NCI-H1417 (cell line): ENCODE measurements at regions not wholly inside any gene's neighbourhood (a gene's known extent, or its start where the extent isn't known, plus 50 kb on each side); places are given as distances from the start of the nearest gene placed in this dataset.
A peak's percentile ranks its signal among the peaks of the same experiment; 100 is the strongest.

ENCODE experiments used
- DNase-seq, 3 experiments: peaks; one replicate each; lab custom pipeline; 2025; lab: John Stamatoyannopoulos, UW

GRCh38 chr12:118751355-118751754 lies 230.0 kb upstream of the SRRM4 start:
- DNase-seq = no peak

DNA sequence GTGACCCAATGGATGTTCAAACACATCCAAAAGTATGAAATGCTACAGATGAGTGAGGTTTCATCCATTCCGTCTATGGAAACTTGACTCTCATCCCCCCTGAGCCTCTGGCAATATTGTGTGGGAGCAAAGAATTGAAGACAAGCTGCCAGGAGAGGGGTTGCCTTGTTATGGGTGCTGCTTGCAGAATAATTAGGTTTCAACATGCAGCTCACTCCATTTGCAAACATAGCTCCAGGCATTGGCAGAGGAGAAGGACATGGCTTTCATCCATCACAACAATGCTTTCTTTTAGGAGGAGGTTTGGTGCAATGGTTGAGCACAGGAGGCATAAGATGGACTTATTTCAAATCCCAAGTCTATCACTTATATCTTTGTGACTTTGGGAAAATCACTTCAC lies 220.7 kb upstream of the SRRM4 start:
- DNase-seq = no peak

DNA sequence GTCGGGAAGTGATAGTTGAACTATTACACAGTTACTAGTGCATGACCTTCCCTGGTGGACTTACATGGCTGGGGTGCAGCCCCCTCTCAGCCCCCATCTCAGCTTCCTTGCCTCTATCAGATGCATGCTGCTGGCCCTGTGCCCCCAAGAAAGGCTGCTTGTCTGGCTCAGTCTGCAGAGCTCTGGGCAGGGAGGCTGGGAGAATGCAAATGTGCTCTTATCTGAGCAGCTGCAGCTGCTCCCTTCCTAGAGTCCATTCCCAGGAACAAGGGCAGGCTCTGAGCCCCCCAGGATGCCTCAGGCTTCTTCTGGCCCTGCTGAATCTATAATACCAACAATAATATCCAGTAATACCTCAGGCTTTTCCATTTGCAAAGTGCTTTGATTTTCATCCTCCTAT lies 218.1 kb upstream of the SRRM4 start:
- no peak for DNase-seq

- peak; percentile 79 to 98 (median 95) for DNase-seq
These were observed 207.2 kb upstream of the SRRM4 start for GRCh38 chr12:118773956-118774723.

GRCh38 chr12:118777504-118777903 lies 203.8 kb upstream of the SRRM4 start:
- no peak for DNase-seq

DNA sequence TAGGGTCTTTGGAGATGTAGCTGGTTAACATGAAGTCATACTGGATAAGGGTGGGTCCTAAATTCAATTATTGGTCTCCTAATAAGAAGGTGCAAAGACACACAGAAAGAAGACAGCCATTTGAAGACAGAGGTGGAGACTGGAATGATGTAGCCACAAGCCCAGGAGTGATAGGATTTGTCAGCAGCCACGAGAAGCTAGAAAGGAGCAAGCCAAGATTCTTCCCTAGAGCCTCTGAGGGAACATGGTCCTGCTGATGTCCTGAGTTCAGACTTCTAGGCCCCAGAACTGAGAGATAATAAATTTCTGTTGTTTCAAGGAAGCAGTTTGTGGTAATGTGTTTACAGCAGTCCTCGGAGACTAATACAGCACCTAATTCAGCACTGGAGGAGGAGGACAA lies 203.3 kb upstream of the SRRM4 start:
- no peak for DNase-seq

DNA sequence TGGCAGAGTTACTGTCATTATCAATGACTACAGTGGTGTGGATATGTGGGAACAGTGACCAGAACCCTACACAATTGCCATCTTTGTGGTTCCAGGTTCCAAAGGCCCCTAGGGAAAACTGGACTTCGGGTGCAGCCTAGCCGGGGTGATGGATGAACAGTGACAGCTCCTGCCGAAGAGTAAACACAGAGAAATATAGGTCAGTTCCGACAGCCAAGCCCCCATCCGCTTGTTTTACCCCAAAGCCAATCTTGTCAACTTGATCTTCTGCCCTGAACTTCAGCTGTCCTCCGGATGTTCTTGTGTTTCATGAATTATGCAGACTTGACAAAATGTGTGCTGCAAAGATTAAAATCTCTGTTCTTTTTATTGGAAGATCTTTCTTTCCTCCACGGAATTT lies 200.4 kb upstream of the SRRM4 start:
- DNase-seq = no peak

GRCh38 chr12:118781692-118782091 lies 199.6 kb upstream of the SRRM4 start:
- DNase-seq = no peak

DNA sequence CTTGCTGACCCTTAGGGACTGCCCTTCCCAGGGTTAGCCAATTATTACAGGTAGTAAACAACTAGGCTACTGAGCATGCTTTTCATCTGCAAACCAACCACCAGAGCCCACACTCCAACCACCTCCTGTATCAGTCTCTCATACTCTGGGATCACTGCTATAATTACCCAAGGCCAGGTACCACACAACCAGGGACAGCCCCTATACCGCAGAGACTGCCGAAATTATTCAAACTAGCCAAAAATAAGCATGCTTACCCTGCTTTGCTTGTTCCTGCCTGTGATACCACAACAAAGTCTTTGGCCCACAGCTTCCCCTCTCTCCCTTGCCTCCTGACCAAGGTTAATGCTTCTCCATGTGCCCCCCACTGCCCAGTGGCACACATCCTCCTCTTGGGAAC lies 197.6 kb upstream of the SRRM4 start:
- no peak for DNase-seq

DNA sequence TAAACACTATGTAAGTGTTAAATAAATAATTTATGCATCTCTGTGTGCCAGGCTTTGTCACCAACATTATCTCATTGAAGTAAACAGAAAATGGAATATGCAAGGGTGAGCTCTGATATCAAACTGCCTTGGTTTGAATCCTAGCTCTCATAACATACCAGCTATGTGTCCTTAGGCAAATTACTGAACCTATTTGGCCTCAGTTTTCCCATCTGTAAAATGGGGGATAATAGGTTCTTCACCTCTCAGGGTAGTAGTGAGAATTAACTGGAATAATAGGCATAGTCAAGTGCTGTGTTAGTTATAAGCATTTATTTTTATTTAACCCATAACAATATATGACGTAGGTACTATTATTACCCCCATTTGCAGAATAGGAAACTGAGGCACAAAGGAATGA lies 190.8 kb upstream of the SRRM4 start:
- DNase-seq = no peak

DNA sequence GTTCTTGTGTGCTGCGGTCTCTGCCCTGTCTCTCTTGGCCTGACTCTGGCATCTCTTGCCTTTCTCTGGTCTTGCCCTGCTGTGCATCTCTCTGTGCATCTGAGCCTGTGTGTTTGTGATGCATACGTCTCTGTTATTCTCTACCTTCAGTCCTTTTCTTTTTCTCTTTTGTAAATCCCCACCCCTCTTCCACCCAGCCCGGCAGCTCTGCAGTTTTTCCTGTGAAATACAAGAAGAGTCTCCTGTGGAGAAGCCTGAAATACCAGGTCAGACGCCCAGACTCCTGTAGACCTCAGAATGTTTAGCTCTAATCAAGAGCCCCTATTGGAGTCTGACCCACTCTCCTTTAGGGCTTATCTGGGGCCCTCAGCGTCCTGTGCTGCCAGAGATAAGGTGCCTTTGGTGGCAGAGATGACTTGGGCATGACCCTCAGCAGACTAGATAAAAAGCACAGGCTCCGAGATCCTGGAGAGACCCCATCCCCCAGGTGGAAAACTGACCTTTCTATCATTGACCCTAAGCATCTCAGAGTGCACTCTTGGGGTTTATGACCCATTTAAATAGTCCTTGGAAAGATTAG lies 167.5 kb upstream of the SRRM4 start:
- no peak for DNase-seq

- DNase-seq = no peak
These were observed 165.0 kb upstream of the SRRM4 start for GRCh38 chr12:118816296-118816695.

- no peak for DNase-seq
These were observed 159.9 kb upstream of the SRRM4 start for GRCh38 chr12:118821386-118821925.

DNA sequence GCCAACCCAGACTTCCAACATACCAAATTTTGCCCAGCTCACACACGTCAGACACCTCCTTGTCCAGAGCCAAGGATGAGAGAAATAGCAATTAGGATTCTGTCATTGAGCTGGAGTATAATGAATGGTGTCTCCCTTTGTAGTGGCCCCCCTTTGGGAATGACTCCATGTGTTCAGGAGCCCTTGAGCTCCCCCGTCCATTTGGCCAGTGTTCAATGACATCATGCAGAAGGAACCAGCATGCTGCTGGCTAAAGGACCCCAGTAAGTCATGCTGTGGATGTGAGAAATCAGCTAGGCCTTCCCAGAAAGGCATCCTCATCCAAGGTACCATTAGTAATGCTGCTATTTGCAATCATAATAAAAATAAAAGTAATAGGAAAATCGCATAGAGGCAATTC lies 158.8 kb upstream of the SRRM4 start:
- no peak for DNase-seq

GRCh38 chr12:118827047-118827446 lies 154.3 kb upstream of the SRRM4 start:
- DNase-seq = no peak

DNA sequence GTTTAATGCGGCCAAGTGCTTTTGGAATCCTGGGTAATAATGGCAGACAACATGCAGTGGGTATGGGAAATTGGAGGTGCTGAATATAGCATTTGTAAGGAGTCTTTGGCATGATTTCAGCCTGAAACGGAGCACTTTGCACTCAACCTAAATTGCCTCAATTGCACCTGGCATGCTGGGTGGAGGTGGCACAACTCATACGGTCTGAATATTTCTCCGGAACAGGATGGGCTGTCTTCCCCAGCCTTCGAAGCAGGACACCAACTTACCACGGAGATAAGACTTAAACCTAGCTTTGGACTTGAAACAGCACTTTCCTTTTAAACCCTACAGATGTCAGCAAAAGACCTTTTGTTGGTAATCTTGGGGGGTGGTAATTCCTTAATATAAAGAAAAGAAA lies 153.7 kb upstream of the SRRM4 start:
- no peak for DNase-seq

- DNase-seq = no peak
These were observed 151.0 kb upstream of the SRRM4 start for GRCh38 chr12:118830296-118830695.

DNA sequence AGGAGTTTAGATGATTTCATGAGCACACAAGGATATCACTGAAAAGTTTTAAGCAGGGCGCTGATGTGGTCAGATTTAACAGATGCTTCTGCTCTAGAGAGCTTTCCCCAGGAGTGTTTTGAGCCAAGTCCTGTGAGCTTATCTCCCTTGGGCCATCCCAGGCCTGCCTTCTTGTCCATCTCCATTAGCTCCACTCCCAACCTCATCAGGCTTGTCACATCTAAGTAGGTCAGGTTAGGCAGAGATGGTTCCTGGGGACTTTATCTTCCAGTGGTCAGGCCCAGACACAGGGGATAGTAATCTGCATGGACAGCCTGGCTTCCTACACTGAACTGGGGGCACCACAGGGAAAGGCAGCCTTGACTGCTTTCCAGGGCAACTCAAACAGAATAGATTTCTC lies 145.4 kb upstream of the SRRM4 start:
- DNase-seq = no peak

DNA sequence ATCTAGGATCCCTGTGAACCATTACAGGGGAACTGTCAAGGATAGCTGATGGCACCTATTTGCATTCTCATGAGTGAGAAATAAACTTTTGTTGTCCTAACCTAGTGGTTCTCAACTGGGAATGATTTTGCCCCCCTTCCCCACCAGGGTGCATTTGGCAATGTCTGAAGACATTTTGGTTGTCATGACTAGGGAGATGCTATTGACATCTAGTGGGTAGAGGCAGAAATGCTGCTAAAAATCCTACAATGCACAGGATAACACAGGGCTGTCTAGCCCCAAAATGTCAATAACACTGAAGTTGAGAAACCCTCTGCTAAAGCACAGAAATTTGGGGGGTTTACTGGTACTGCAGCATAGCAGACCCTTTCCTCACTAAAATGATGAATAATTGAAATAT lies 140.9 kb upstream of the SRRM4 start:
- DNase-seq = peak in 2 of 3 experiments; percentile 9 to 15

DNA sequence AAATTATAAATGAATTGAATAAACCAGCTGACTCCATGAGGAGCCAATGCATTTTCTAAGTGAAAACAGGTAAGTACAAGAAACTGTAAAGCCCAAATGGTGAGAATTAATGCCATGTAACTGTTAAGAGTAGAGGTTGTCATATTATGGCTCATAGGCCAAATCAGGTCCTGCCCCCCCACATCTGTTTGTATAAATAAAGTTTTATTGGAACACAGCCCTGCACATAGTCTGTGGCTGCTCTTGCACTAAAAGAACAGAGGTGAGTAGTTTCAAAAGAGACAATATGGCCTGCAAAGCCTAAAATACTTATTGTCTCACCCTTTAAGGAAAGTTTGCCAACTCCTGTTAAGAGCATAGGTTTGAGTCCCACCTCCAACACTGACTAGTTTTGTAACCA lies 140.5 kb upstream of the SRRM4 start:
- no peak for DNase-seq

DNA sequence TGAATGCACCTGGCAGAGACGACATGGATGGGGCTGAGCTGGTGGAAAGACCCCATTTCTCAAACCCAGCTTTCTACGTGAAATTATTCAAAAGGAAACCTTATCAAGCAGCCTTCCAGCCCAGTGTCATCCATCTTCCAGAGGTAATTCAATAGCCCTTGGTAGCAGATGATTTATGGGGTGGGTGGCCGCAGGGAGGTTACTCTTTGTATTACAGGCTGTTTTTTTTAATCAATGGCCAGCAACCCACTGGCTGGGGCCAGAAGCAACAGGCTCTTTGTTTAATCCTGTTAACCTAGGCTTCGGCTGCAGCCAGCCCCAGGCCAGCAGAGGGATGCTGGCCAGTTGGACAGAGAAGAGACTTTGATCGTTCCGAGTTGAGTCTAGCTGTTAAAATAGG lies 139.8 kb upstream of the SRRM4 start:
- DNase-seq = no peak

- no peak for DNase-seq
These were observed 138.5 kb upstream of the SRRM4 start for GRCh38 chr12:118842866-118843265.

DNA sequence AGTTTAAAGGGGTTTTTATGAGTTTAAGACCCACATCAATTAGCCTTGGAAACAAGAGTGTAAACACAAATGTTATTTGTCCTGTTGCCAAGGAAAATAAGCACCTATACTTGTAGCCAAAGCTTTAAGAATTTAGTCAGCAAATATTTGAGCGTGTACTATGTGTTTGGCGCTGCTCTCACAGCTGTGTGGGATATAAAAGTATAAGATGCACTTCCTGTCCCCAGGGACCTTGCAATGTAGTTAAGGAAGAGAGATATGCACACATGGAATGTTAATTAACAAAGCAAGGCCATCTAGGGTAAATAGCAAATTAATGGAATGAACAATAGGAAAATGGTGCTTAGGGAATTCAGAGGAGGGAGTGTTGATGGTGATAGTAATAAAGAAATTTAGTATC lies 134.9 kb upstream of the SRRM4 start:
- peak in 1 of 3 experiments; percentile 10 for DNase-seq
